PC-9 (cell line): ENCODE measurements at regions not wholly inside any gene's neighbourhood (a gene's known extent, or its start where the extent isn't known, plus 50 kb on each side); places are given as distances from the start of the nearest gene placed in this dataset.

Experiments used
- BruUV-seq: library from RNA; stranded (reverse); fragments of 400-500 nt; replicated peaks from 2 replicates; lab custom pipeline; 2021; lab: Mats Ljungman, UMichigan
- CTCF ChIA-PET: fragments of 300-600 bp; sonication (Branson Sonifier 250); formaldehyde crosslinking; loops from one replicate; lab custom pipeline; 2022; ENCODE audit warnings: antibody characterized with exemption; lab: Charles Lee
- POLR2A ChIA-PET: fragments of 300-600 bp; sonication (Branson Sonifier 250); formaldehyde crosslinking; loops from one replicate; lab custom pipeline; 2022; ENCODE audit warnings: antibody characterized with exemption; ENCODE audit not compliant: unreplicated experiment; lab: Charles Lee
- DNase-seq, 2 experiments: peaks; one replicate each; pipeline versions ENCODE4 v3.0.0 to v3.0.0-alpha.2; 2015 to 2022; ENCODE audit warnings: mixed read lengths in 1 of 2
- H2AFZ ChIP-seq: fragments of 200-600 bp; sonication (generic); 2 replicates; pipeline ENCODE4 v1.8.1; 2017; ENCODE audit warnings: antibody characterized with exemption
- H3F3A ChIP-seq: fragments of 200-600 bp; sonication (generic); 2 replicates; pipeline ENCODE4 v1.8.1; 2017; ENCODE audit warnings: antibody characterized with exemption, mild to moderate bottlenecking, low read depth; ENCODE audit not compliant: insufficient read depth
- H3K27ac ChIP-seq: fragments of 200-600 bp; sonication (generic); 2 replicates; pipeline ENCODE4 v1.6.1; 2016; ENCODE audit warnings: mixed run types
- H3K27me3 ChIP-seq: fragments of 200-600 bp; sonication (generic); 2 replicates; pipeline ENCODE4 v1.6.1; 2016; ENCODE audit warnings: low read depth, mixed run types; ENCODE audit not compliant: insufficient read depth
- H3K36me3 ChIP-seq: fragments of 200-600 bp; sonication (generic); 2 replicates; pipeline ENCODE4 v1.6.1; 2016; ENCODE audit warnings: low read depth, mixed run types
- H3K4me1 ChIP-seq: fragments of 200-600 bp; sonication (generic); replicated peaks from 2 replicates; pipeline ENCODE4 v1.6.1; 2016; ENCODE audit warnings: mixed run types; ENCODE audit not compliant: insufficient read depth
- H3K4me2 ChIP-seq: fragments of 200-600 bp; sonication (generic); 2 replicates; pipeline ENCODE4 v1.6.1; 2017; ENCODE audit warnings: mixed run types
- H3K4me3 ChIP-seq: fragments of 200-600 bp; sonication (generic); 2 replicates; pipeline ENCODE4 v1.6.1; 2016; ENCODE audit warnings: mixed run types
- H3K79me2 ChIP-seq: fragments of 200-600 bp; sonication (generic); 2 replicates; pipeline ENCODE4 v1.6.1; 2017; ENCODE audit warnings: low read depth, mixed run types
- H3K9me2 ChIP-seq: fragments of 200-600 bp; sonication (generic); 2 replicates; pipeline ENCODE4 v1.8.1; 2017; ENCODE audit warnings: mild to moderate bottlenecking; ENCODE audit not compliant: insufficient read depth
- H3K9me3 ChIP-seq: fragments of 200-600 bp; sonication (generic); 2 replicates; pipeline ENCODE4 v1.8.1; 2016; ENCODE audit warnings: low read depth; ENCODE audit not compliant: insufficient read depth
- H4K20me1 ChIP-seq: fragments of 200-600 bp; sonication (generic); 2 replicates; pipeline ENCODE4 v1.8.1; 2017; ENCODE audit not compliant: insufficient read depth
- EZH2 ChIP-seq: fragments of 200-600 bp; sonication (generic); IDR thresholded peaks from 2 replicates; pipeline ENCODE4 v1.8.0; 2017; ENCODE audit warnings: antibody characterized with exemption, low read depth
- intact Hi-C: fragments of 100-400 bp; cut with micrococcal nuclease; formaldehyde crosslinking; loops from one replicate; pipeline ENCODE4 v1.10.0; 2022; ENCODE audit not compliant: unreplicated experiment
- TF ChIP-seq, protein P1 (sequence below): fragments of 200-600 bp; sonication (generic); conservative IDR thresholded peaks from 2 replicates; pipeline ENCODE4 v1.6.1; 2017; ENCODE audit warnings: mixed run types, antibody characterized with exemption, mild to moderate bottlenecking, moderate library complexity

DNA sequence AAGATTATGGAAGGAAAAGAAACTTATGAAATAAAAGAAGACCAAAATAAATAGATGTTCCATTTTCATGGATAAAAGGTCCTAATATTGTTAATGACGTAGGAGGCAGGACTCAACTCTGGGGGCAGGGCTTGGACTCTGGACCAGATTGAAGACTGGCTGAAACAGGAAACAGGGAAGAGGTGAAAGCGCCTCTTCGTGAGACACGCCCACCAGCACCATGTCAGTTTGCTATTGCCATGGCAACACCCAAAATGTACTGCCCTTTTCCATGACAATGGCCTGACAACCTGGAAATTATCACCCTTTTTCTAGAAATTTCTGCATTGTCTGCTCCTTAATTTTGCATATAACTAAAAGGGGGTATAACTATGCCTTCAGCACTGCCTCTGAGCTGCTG, 1522.2 kb downstream of the TBC1D22A start:
- Histone ChIP-seq H3K4me3 (no peak overlapping the region), H3K36me3 (no peaks in the 10 kb centered on the region), H3K79me2 (no peaks in the 10 kb centered on the region), H3F3A (no peaks in the 10 kb centered on the region), H3K4me1 (no peaks in the 10 kb centered on the region), H3K9me2 (no peaks in the 10 kb centered on the region), H3K27ac (no peak overlapping the region), H3K27me3 (peaks cover 63% of the 10 kb centered on the region), H4K20me1 (no peaks in the 10 kb centered on the region), H3K9me3 (no peaks in the 10 kb centered on the region), H3K4me2 (no peak overlapping the region), H2AFZ (no peak overlapping the region)
- TF ChIP-seq, protein P1, sequence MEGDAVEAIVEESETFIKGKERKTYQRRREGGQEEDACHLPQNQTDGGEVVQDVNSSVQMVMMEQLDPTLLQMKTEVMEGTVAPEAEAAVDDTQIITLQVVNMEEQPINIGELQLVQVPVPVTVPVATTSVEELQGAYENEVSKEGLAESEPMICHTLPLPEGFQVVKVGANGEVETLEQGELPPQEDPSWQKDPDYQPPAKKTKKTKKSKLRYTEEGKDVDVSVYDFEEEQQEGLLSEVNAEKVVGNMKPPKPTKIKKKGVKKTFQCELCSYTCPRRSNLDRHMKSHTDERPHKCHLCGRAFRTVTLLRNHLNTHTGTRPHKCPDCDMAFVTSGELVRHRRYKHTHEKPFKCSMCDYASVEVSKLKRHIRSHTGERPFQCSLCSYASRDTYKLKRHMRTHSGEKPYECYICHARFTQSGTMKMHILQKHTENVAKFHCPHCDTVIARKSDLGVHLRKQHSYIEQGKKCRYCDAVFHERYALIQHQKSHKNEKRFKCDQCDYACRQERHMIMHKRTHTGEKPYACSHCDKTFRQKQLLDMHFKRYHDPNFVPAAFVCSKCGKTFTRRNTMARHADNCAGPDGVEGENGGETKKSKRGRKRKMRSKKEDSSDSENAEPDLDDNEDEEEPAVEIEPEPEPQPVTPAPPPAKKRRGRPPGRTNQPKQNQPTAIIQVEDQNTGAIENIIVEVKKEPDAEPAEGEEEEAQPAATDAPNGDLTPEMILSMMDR, result no peak
- TF ChIP-seq EZH2, result no peak
- ChIA-PET POLR2A (no interaction called here), CTCF (no interaction called here)
- no peak for DNase-seq
- no TSS peak for BruUV-seq
- intact Hi-C loops, result no loop called here

DNA sequence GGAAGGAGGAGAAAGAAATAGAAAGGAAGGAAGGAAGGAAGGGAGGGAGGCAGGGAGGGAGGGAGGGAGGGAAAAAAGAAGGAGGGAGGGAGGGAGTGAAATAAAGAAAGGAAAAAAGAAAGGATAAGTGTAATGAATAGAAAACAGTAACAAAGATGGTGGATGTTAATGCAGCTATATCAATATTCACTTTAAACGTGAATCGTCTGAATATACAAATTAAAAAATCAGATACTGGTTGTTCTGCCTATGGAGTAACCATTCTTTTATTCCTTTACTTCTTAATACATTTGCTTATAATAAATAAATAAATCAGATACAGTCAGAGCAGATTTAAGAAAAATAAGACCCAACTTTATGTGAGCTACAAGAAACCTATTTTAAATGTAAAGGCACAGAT, 1520.4 kb downstream of the TBC1D22A start:
- TF ChIP-seq EZH2, result no peak
- TF ChIP-seq, protein P1, result no peak
- Histone ChIP-seq H3K9me2 (no peaks in the 10 kb centered on the region), H3K4me2 (no peak overlapping the region), H3K4me1 (no peaks in the 10 kb centered on the region), H3K27me3 (peaks cover 66% of the 10 kb centered on the region), H3K27ac (no peak overlapping the region), H3K79me2 (no peaks in the 10 kb centered on the region), H3K36me3 (no peaks in the 10 kb centered on the region), H3K4me3 (no peak overlapping the region), H2AFZ (no peak overlapping the region), H4K20me1 (no peaks in the 10 kb centered on the region), H3K9me3 (no peaks in the 10 kb centered on the region), H3F3A (no peaks in the 10 kb centered on the region)
- POLR2A ChIA-PET, result interaction anchor here (0.6 kb wide), 1 partner anchor 1668 kb away, joined by 20 read pairs; no protein-coding TSS in a partner anchor
- DNase-seq, result no peak
- intact Hi-C loops, result no loop called here
- no TSS peak for BruUV-seq
- CTCF ChIA-PET, result no interaction called here

DNA sequence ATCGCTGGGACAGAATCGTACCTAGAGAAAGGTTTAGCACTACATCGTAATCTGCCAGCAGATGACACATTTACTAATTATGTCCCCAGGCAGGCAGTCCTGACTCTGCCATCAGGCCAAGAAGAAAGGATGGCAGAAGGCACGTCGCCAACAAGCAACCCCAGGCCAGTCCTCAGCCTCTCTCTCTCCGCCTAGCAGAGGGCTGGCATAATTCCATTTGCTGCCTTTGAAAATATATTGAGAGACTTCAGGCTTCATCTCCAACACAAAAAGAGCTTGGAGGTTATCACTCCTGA, 1517.0 kb downstream of the TBC1D22A start:
- POLR2A ChIA-PET, result interaction anchor here (0.5 kb wide), 1 partner anchor 806 kb away, joined by 4 read pairs; no protein-coding TSS in a partner anchor

More for the DNA sequence above, 1517.0 kb downstream of the TBC1D22A start:
- Histone ChIP-seq H3K79me2 (no peaks in the 10 kb centered on the region), H3K27me3 (peaks cover 70% of the 10 kb centered on the region), H3K4me1 (no peaks in the 10 kb centered on the region), H3K4me3 (no peak overlapping the region), H3K9me3 (no peaks in the 10 kb centered on the region), H2AFZ (no peak overlapping the region), H3K36me3 (no peaks in the 10 kb centered on the region), H3K27ac (no peak overlapping the region), H3F3A (no peaks in the 10 kb centered on the region), H3K9me2 (no peaks in the 10 kb centered on the region), H4K20me1 (no peaks in the 10 kb centered on the region), H3K4me2 (no peak overlapping the region)
- BruUV-seq, result no TSS peak
- CTCF ChIA-PET, result no interaction called here
- DNase-seq, result no peak
- TF ChIP-seq, protein P1, result no peak
- no peak for TF ChIP-seq EZH2
- intact Hi-C loops, result no loop called here
